ENCODE measurements at regions not wholly inside any gene's neighbourhood (a gene's known extent, or its start where the extent isn't known, plus 50 kb on each side); places are given as distances from the start of the nearest gene placed in this dataset.
A peak's percentile ranks its signal among the peaks of the same experiment; 100 is the strongest.

DNA sequence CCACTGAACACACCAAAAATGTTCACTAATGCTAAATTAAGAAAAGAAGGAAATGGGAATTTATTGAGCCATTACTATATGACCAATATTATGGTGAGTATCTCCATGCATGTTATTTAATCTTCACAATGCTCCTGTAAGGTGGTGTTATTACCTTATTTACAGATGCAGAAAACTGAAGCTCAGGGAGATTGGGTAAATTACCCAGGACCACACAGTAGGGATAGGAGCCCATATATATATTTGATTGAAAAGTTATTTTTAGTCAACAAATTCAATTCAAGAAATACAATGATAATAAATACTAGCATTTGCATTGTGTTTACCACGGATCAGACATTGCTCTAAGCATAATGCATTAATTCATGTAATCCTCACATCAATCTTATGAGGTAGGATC lies 202.2 kb upstream of the FBXO11 start:
- no peak for DNase-seq

- DNase-seq = no peak
Observed at GRCh38 chr2:48109491-48110204, 203.3 kb upstream of the FBXO11 start.

DNA sequence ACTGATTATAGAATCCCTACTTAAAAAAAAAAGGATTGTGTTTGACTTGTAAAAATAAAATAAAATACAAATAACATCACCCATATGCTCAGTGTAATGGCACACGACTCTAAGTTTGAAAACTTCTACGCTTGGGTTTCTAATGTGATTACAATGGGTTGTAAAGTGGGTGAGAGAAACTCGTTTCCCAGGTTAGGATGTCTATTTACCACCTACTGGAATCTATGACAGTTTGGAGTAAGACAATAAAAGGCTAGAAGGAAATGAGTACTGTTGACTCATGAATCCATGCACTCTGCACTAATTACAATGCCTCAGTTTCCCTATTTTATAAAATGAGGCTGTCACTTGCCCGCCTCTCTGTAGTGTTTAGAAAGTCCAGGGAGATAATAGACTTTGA lies 204.0 kb upstream of the FOXN2 start:
- no peak for DNase-seq

DNA sequence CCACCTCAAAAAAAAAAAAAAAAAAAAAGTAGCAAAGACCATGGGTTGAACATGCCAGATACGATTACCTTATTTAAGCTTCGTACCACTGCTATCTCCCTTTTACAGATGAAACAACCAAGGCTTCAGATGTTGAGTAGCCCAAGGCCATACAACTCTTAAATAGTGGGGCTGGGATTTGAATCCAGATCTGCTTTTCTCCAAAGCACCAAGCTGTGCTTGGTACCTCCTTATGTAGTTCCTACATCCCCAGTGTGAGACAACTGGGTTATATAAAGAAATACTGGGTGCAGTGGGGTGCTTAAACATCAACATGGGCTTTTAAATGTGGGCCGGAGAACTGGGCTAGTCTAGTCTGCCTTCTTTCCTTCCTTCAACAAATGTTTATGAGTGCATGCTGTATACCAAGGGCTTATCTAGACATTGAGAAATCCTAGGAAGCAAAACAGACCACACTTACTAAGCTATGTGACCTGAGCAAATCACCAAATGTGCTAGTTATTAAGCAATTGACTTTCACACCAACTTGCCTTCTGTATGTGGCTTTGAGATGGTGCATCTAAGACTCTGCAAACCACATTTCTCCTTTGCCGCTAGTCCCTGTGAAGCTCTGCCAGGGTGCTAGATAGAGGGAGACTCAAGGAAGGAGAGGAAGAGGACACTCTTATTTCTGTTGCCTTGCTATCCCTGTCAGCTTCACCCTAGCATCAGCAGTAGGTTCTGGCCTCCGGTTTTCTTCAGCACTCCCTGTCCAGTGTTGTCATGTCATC lies 201.4 kb upstream of the FOXN2 start:
- DNase-seq = peak; percentile 7

- no peak for DNase-seq
Observed at GRCh38 chr2:48113767-48114166, 200.7 kb upstream of the FOXN2 start.

GRCh38 chr2:48114256-48114655 lies 200.2 kb upstream of the FOXN2 start:
- DNase-seq = peak; percentile 76

GRCh38 chr2:48116497-48116896 lies 198.0 kb upstream of the FOXN2 start:
- DNase-seq = no peak

- DNase-seq = no peak
Observed at GRCh38 chr2:48118895-48119294, 195.6 kb upstream of the FOXN2 start.

DNA sequence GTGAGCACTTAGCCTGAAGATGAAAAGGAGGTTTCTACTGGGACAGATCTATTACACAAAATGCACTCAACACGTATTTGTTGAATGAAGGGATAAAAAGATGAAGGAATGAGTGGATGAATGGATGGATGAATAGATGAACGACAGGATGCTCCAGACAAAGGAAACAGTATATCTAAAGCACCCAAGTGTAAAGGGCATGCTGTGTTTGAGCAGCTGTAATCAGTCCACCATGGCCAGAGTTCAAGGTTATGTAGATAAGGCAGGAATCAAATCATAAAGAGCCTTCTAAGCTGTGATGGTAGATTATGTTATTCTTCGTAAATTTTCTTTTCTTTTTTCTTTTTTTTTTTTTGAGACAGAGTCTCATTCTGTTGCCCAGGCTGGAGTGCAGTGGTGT lies 194.4 kb upstream of the FOXN2 start:
- no peak for DNase-seq

- peak; percentile 63 for DNase-seq
Observed at GRCh38 chr2:48120759-48121242, 193.7 kb upstream of the FOXN2 start.

- peak; percentile 31 for DNase-seq
Observed at GRCh38 chr2:48122166-48122565, 192.3 kb upstream of the FOXN2 start.

DNA sequence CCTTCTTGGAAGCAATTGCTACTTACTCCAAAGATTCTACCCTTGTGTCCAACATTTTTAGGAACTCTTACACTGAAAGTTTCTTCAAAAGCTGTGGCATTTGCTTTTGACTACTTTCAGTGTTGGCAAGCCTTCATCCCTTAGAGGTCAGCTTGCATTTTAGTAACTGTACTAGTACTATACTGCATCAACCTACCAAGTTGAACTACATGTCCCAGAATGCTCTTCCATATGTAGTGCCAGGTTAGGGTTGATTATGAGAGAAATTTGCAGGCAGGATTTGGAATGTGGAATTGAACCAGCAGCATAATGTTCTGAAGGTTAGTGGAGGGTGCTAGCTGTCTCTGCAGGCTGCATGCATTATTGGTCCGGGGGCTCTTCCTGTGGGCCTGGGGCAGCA lies 189.9 kb upstream of the FOXN2 start:
- no peak for DNase-seq

DNA sequence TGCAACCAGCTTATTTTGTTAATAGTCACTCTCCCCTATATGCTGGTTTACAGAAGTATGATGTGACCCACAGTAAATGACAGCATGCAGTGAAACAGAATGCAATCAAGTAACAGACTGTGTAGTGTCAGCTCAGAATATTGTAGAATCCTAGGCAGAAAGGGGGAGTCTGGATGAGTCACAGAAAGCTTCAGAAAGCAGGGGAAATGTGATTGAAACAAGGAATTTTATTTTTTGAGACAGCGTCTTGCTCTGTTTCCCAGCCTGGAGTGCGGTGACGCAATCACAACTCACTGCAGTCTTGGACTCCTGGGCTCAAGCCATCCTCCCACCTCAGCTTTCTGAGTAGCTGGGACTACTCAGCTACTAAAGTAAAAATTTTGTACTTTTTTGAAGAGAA lies 188.3 kb upstream of the FOXN2 start:
- no peak for DNase-seq

- DNase-seq = peak; percentile 8
Observed at GRCh38 chr2:48127612-48128191, 186.8 kb upstream of the FOXN2 start.

DNA sequence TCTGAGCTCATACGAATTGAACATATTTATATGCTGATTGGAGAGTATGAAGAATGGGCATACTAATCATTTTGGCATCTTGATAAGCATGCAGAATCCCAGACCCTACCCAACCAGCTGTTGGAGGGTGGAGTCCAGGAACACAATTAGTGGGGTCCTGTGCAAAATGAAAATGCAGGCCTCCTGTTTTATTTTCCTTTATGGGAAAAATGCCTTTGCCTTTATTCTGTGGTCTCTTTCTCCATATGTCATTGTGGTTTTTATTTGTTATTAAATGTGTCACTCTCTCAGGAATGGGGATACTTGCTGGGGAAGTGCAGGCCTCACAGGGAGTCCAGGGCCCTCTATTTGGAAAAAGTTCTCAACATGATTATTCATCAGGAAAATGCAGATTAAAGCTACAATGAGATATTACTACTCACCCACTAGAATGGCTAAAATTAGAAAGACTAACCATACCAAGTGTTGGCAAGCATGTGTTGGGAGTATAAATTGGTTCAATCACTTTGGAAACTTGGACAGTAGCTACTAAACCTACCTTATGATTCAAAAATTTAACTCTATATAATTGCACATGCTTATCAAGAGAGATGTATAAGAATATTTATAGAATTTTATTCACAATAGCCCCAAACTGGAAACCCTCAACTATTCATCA lies 185.1 kb upstream of the FOXN2 start:
- no peak for DNase-seq

DNA sequence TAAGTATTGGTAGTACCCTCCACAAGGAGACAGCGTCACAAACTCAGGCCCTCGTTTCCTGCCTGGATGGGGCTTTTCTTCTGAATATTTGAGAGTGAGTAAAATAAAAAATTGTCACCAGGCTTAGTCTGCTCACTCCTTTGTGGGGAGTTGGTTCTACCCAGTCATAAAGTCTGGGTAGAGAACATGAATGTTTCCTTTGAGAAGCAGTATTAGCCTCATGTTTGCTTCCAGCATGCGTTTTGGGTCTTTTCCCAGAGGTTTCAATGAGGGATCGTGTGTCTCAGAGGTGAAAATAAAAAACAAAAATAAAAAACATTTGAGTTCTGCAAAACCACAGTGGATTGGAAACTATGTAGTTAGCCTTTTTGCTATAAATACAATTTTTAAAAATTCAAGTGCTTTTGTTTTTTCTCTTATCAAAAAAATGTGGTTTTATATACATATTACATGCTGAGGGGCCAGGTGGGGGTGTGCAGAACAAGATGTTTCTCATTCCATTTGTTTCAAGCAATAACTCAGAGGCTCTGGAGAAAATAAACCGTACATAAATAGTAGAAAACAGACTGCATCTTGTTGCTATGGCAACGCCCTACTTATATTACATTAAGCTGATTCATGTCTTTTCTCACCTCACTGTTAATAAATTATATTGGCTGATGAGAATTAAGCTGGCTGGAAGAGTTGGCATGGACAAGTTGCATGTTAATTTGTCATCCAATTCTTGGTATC lies 182.8 kb upstream of the FOXN2 start:
- no peak for DNase-seq

DNA sequence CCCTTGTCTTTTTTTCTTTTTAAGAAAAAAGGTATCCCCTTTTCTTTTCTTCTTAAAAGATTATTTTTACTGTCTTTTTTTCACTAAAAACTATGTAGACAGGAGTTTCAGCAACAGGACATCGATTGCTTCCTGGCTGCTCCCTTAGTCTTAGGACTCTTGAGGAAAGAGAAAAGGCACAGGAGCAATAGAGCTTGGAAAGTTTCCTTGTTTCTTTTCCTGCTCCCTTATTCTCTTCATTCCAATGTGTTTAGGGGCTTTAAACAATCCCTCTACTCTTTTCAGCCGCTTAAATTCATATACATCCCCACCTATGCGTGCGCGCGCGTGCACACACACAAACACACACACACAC lies 182.2 kb upstream of the FOXN2 start:
- DNase-seq = no peak

- DNase-seq = no peak
Observed at GRCh38 chr2:48134704-48135103, 179.8 kb upstream of the FOXN2 start.

GRCh38 chr2:48135797-48136196 lies 178.7 kb upstream of the FOXN2 start:
- DNase-seq = no peak

DNA sequence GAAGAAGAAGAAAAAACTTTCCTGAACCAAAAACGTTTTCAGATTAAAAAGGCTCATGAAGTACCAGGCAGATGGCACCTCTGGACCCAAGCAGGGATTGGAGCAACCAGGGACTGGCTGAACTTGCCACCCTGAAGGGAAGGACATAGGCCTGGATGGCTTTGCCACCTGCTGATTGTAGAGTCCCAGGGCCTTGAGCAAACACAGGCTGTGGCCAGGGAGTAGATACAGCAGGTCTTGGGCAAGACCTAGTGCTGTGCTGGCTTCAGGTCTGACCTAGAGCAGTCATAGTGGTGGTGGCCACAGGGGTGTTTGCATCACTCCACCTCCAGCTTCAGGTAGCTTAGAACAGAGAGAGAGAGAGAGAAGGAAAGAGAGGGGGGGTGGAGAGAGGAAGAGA lies 176.7 kb upstream of the FOXN2 start:
- DNase-seq = no peak

DNA sequence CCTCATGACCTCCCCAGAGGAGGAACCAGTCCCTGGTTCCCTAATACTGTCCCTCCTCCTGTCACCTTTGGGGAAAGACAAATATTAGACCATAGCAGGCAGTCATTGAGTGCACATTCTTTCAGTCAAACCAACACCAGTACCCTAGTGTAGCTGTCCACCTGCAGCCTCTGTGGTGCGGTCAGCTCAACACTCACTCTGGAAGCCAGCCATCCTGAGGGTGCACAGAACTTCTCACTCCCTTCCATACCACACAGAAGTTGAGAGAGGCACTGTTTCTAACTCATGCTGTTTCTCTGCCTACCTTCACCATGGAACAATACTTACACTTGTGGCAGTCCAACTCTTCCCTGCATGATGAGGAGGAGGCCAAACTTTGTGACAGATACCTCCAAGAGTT lies 175.6 kb upstream of the FOXN2 start:
- no peak for DNase-seq

- DNase-seq = no peak
Observed at GRCh38 chr2:48140586-48140985, 173.9 kb upstream of the FOXN2 start.

DNA sequence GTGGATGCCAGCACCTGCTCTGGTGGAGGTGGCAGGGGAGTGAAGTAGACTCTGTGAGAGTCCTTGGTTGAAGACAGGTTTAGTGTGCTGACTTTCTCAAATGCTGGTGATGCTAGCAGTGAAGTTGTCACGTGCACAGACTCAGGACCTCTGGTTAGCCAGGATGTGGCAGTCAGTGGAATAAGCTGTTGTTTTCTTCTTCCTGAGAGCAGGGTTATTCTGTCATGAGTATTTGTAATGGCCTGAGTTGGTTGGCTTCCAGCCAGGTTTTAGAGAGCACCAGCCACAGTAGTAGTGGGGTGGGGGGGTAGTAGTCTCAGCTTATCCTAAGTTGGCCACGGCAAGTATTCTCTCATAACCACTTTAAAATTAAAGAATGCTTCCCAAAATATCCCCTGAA lies 169.7 kb upstream of the FOXN2 start:
- DNase-seq = no peak

Data from activated CD4-positive, alpha-beta T cell treated with anti-CD3 and anti-CD28 coated beads, Interleukin-10, Interleukin-2, amounts not matched to agents 100 ng/mL and 50 ng/mL, durations not matched to agents 16 hours and 8 hours (primary cell).